ENCODE measurements at regions not wholly inside any gene's neighbourhood (a gene's known extent, or its start where the extent isn't known, plus 50 kb on each side); places are given as distances from the start of the nearest gene placed in this dataset.

DNA sequence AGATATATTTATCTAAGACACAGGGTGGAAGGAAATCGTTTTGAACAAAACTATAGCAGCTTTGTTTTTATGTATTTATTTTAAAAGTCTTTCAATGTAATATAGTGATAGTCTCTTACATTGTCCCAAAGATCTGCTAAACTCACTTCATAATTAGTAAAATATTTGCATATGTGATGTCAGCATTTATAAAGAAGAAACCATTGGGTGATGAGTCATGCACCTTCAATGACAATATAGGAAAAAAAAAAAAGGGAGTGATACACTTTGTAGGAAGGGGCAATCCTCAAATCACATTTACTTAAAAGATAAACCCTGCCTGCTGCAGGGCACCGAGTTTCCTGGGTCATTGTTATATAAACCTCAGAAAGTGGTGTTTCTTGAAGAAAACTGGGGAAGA is 112.4 kb upstream of the SEMA3C start:
- H3K4me3 Mint-ChIP-seq (ENCODE audit: unreplicated experiment): no peak overlapping the region
- BruUV-seq (replicated peaks): no TSS peak
- no peaks in the 10 kb centered on the region for H3K27me3 Mint-ChIP-seq (ENCODE audit: insufficient read depth, unreplicated experiment)
- H3K9me3 Mint-ChIP-seq (ENCODE audit: unreplicated experiment): no peaks in the 10 kb centered on the region
- TF ChIP-seq, protein P1, sequence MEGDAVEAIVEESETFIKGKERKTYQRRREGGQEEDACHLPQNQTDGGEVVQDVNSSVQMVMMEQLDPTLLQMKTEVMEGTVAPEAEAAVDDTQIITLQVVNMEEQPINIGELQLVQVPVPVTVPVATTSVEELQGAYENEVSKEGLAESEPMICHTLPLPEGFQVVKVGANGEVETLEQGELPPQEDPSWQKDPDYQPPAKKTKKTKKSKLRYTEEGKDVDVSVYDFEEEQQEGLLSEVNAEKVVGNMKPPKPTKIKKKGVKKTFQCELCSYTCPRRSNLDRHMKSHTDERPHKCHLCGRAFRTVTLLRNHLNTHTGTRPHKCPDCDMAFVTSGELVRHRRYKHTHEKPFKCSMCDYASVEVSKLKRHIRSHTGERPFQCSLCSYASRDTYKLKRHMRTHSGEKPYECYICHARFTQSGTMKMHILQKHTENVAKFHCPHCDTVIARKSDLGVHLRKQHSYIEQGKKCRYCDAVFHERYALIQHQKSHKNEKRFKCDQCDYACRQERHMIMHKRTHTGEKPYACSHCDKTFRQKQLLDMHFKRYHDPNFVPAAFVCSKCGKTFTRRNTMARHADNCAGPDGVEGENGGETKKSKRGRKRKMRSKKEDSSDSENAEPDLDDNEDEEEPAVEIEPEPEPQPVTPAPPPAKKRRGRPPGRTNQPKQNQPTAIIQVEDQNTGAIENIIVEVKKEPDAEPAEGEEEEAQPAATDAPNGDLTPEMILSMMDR (IDR thresholded peaks at IDR 0.05; ENCODE audit: unreplicated experiment): no peak
- no peaks in the 10 kb centered on the region for H3K36me3 Mint-ChIP-seq (ENCODE audit: insufficient read depth, unreplicated experiment)
- intact Hi-C loops (cut with micrococcal nuclease): no loop called here
- CTCF ChIA-PET: no interaction called here
- POLR2A ChIA-PET: no interaction called here
- H3K27ac Mint-ChIP-seq (ENCODE audit: low read depth, unreplicated experiment): no peak overlapping the region
- no peak for DNase-seq (ENCODE audit: unreplicated experiment)
- H3K4me1 Mint-ChIP-seq (ENCODE audit: insufficient read depth, unreplicated experiment): no peaks in the 10 kb centered on the region

DNA sequence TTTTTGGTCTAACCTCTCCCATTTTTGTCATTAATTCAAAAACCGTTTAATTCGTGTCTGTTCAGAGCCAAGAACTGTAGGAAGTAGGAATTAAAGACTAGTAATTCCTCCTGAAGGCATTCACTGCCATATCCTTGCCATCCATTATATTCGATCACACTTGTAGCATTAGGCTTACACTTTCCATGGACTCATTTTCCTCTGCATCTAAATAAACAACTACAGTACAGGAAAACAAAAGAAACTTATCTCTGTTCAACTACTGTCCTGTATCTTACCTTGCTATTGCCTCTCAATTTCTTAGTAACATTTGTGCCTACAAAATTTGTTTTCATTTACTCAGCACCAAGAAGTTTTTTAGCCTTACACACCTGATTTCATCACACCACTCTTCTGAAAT is 111.6 kb upstream of the SEMA3C start:
- no peak overlapping the region for H3K27ac Mint-ChIP-seq (ENCODE audit: low read depth, unreplicated experiment)
- no peaks in the 10 kb centered on the region for H3K36me3 Mint-ChIP-seq (ENCODE audit: insufficient read depth, unreplicated experiment)
- no peak for DNase-seq (ENCODE audit: unreplicated experiment)
- POLR2A ChIA-PET: no interaction called here
- H3K4me3 Mint-ChIP-seq (ENCODE audit: unreplicated experiment): no peak overlapping the region
- no TSS peak for BruUV-seq (replicated peaks)
- intact Hi-C loops (cut with micrococcal nuclease): no loop called here
- TF ChIP-seq, protein P1 (IDR thresholded peaks at IDR 0.05; ENCODE audit: unreplicated experiment): no peak
- H3K4me1 Mint-ChIP-seq (ENCODE audit: insufficient read depth, unreplicated experiment): no peaks in the 10 kb centered on the region
- H3K9me3 Mint-ChIP-seq (ENCODE audit: unreplicated experiment): no peaks in the 10 kb centered on the region
- CTCF ChIA-PET: no interaction called here
- no peaks in the 10 kb centered on the region for H3K27me3 Mint-ChIP-seq (ENCODE audit: insufficient read depth, unreplicated experiment)

DNA sequence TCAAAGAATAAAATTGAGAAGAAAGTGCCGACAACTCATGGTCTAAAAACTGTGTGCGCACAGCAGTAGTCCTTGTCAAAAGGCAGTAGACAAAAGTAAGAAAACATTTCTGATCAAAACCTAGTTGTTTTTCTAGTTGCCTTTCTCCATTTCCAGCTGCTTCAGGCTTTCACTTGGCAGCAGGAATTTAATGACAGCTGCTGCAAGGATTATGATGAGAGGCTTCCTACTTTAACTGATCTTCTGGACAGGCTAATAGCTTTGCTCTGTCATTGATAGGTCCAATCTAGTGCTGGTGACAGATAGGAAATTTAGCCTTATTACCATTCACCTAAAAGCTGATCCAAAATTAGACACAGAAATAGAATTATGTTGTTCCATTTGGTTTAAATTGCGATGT is 110.7 kb upstream of the SEMA3C start:
- POLR2A ChIA-PET: no interaction called here
- TF ChIP-seq, protein P1 (IDR thresholded peaks at IDR 0.05; ENCODE audit: unreplicated experiment): no peak
- Mint-ChIP-seq H3K4me3 (ENCODE audit: unreplicated experiment) (no peak overlapping the region), H3K9me3 (ENCODE audit: unreplicated experiment) (no peaks in the 10 kb centered on the region), H3K27me3 (ENCODE audit: insufficient read depth, unreplicated experiment) (no peaks in the 10 kb centered on the region), H3K36me3 (ENCODE audit: insufficient read depth, unreplicated experiment) (no peaks in the 10 kb centered on the region), H3K4me1 (ENCODE audit: insufficient read depth, unreplicated experiment) (no peaks in the 10 kb centered on the region), H3K27ac (ENCODE audit: low read depth, unreplicated experiment) (no peak overlapping the region)
- DNase-seq (ENCODE audit: unreplicated experiment): no peak
- no TSS peak for BruUV-seq (replicated peaks)
- intact Hi-C loops (cut with micrococcal nuclease): no loop called here
- CTCF ChIA-PET: interaction anchor here (0.6 to 1.1 kb wide), 2 partner anchors 13 to 404 kb away, joined by 3 read pairs; no protein-coding TSS in a partner anchor

- Mint-ChIP-seq H3K9me3 (ENCODE audit: unreplicated experiment) (no peaks in the 10 kb centered on the region), H3K4me3 (ENCODE audit: unreplicated experiment) (no peak overlapping the region), H3K36me3 (ENCODE audit: insufficient read depth, unreplicated experiment) (no peaks in the 10 kb centered on the region), H3K4me1 (ENCODE audit: insufficient read depth, unreplicated experiment) (no peaks in the 10 kb centered on the region), H3K27ac (ENCODE audit: low read depth, unreplicated experiment) (no peak overlapping the region), H3K27me3 (ENCODE audit: insufficient read depth, unreplicated experiment) (no peaks in the 10 kb centered on the region)
- POLR2A ChIA-PET: no interaction called here
- TF ChIP-seq, protein P1 (IDR thresholded peaks at IDR 0.05; ENCODE audit: unreplicated experiment): no peak
- peak; percentile 15 for DNase-seq (ENCODE audit: unreplicated experiment)
- no TSS peak for BruUV-seq (replicated peaks)
- CTCF ChIA-PET: interaction anchor here (1.1 kb wide), 1 partner anchor 18 kb away, joined by 3 read pairs; no protein-coding TSS in a partner anchor
- intact Hi-C loops (cut with micrococcal nuclease): no loop called here
Observed at GRCh38 chr7:81025360-81025759, 106.5 kb upstream of the SEMA3C start.
